Endothelial cell of umbilical vein (primary cell): ENCODE measurements at regions not wholly inside any gene's neighbourhood (a gene's known extent, or its start where the extent isn't known, plus 50 kb on each side); places are given as distances from the start of the nearest gene placed in this dataset.

Source experiments
- BruUV-seq: library from RNA; stranded (reverse); fragments of 400-500 nt; replicated peaks from 2 replicates; lab custom pipeline; 2021; lab: Mats Ljungman, UMichigan
- CTCF ChIA-PET: fragments of 300-600, 350-600 bp; sonication (Branson Sonifier 250); formaldehyde crosslinking; loops from one replicate; lab custom pipeline; 2021; ENCODE audit warnings: antibody characterized with exemption, inconsistent platforms; lab: Charles Lee
- POLR2A ChIA-PET: fragments of 300-600, 350-600 bp; sonication (Branson Sonifier 250); formaldehyde crosslinking; loops from one replicate; lab custom pipeline; 2021; ENCODE audit warnings: antibody characterized with exemption, inconsistent platforms; lab: Charles Lee
- DNase-seq: peaks from one replicate; pipeline ENCODE4 v3.0.0-alpha.2; 2011; ENCODE audit warnings: low read depth, low spot score
- FAIRE-seq: peaks from 2 replicates; lab custom pipeline; 2011; peaks lifted over from hg19 to GRCh38; lab: Jason Lieb, UNC
- H2AFZ ChIP-seq: 2 replicates; pipeline ENCODE4 v1.6.0; 2012; ENCODE audit warnings: low read depth, low read length, control low read depth, inconsistent platforms
- H3K27ac ChIP-seq: 2 replicates; pipeline ENCODE4 v1.5.1; 2011; ENCODE audit warnings: low read depth, mild to moderate bottlenecking, control low read depth, low read length, moderate library complexity; ENCODE audit not compliant: insufficient read depth
- H3K27me3 ChIP-seq, 2 experiments: 2 replicates each; pipeline versions ENCODE4 v1.6.0 to v1.6.1; 2011; ENCODE audit warnings: low read length in 2 of 2, mixed read lengths in 1 of 2; ENCODE audit not compliant: control insufficient read depth in 2 of 2, insufficient read depth in 2 of 2
- H3K36me3 ChIP-seq, 2 experiments: 2 replicates in 1 of 2; 3 replicates in 1 of 2; pipeline ENCODE4 v1.5.1; 2011; ENCODE audit warnings: low read length in 2 of 2, mild to moderate bottlenecking in 1 of 2, moderate library complexity in 1 of 2; ENCODE audit not compliant: control insufficient read depth in 2 of 2, insufficient read depth in 2 of 2; ENCODE audit errors: extremely low read depth in 1 of 2
- H3K4me1 ChIP-seq: 3 replicates; pipeline ENCODE4 v1.5.1; 2011; ENCODE audit warnings: mild to moderate bottlenecking, low read length; ENCODE audit not compliant: control insufficient read depth, insufficient read depth; ENCODE audit errors: extremely low read depth
- H3K4me2 ChIP-seq: 2 replicates; pipeline ENCODE4 v1.6.1; 2011; ENCODE audit warnings: low read length, control low read depth, mixed read lengths; ENCODE audit not compliant: insufficient read depth
- H3K4me3 ChIP-seq, 3 experiments: fragments of 200-600 bp in 1 of 3; sonication (generic), shearing (Covaris generic) in 1 of 3; replicated peaks in 1 of 3; 2 replicates each; pipeline ENCODE4 v1.5.1; 2011 to 2016; ENCODE audit warnings: control low read depth in 3 of 3, low read length in 3 of 3, mild to moderate bottlenecking in 2 of 3, inconsistent platforms in 1 of 3, low read depth in 1 of 3, moderate library complexity in 1 of 3; ENCODE audit not compliant: insufficient read depth in 1 of 3
- H3K79me2 ChIP-seq: 2 replicates; pipeline ENCODE4 v1.6.0; 2012; ENCODE audit warnings: low read length, inconsistent platforms; ENCODE audit not compliant: control insufficient read depth, insufficient read depth
- H3K9ac ChIP-seq: replicated peaks from 2 replicates; pipeline ENCODE3; 2011; ENCODE audit warnings: low read length, control low read depth; ENCODE audit not compliant: insufficient read depth; ENCODE audit errors: extremely low read depth
- H3K9me1 ChIP-seq: replicated peaks from 3 replicates; pipeline ENCODE4 v1.6.0; 2011; ENCODE audit warnings: mild to moderate bottlenecking, low read length; ENCODE audit not compliant: control insufficient read depth, insufficient read depth; ENCODE audit errors: extremely low read depth
- H3K9me3 ChIP-seq: replicated peaks from 2 replicates; pipeline ENCODE4 v1.5.1; 2012; ENCODE audit warnings: low read length, inconsistent platforms; ENCODE audit not compliant: control insufficient read depth, insufficient read depth
- H4K20me1 ChIP-seq: replicated peaks from 2 replicates; pipeline ENCODE3; 2011; ENCODE audit warnings: mild to moderate bottlenecking, low read length; ENCODE audit not compliant: control insufficient read depth, insufficient read depth; ENCODE audit errors: extremely low read depth
- EZH2 ChIP-seq: IDR thresholded peaks from 2 replicates; pipeline ENCODE4 v1.6.1; 2012; ENCODE audit warnings: borderline replicate concordance, low read depth, mild to moderate bottlenecking, moderate library complexity, low read length, inconsistent platforms; ENCODE audit not compliant: severe bottlenecking
- FOS ChIP-seq: IDR thresholded peaks from 2 replicates; pipeline ENCODE4 v1.6.1; 2011; ENCODE audit warnings: mild to moderate bottlenecking, low read length, moderate library complexity, borderline replicate concordance; ENCODE audit not compliant: insufficient read depth
- GATA2 ChIP-seq: IDR thresholded peaks from 2 replicates; pipeline ENCODE4 v1.7.0; 2011; ENCODE audit warnings: low read depth, mild to moderate bottlenecking, moderate library complexity, mixed read lengths, low read length; ENCODE audit not compliant: insufficient read length, insufficient read depth
- JUN ChIP-seq: IDR thresholded peaks from 2 replicates; pipeline ENCODE4 v1.6.1; 2011; ENCODE audit warnings: borderline replicate concordance, low read depth; ENCODE audit not compliant: insufficient read length, insufficient read depth
- MYC ChIP-seq: IDR thresholded peaks from one replicate; pipeline ENCODE4 v1.6.1; 2011; ENCODE audit warnings: mild to moderate bottlenecking, low read depth, low read length
- POLR2A ChIP-seq: IDR thresholded peaks from 2 replicates; pipeline ENCODE4 v1.6.1; 2012; ENCODE audit warnings: low read depth, mild to moderate bottlenecking, control low read depth, low read length
- POLR2AphosphoS5 ChIP-seq: IDR thresholded peaks from 2 replicates; pipeline ENCODE4 v1.6.1; 2012; ENCODE audit warnings: low read depth, mild to moderate bottlenecking, control low read depth, low read length, moderate library complexity; ENCODE audit not compliant: insufficient read depth
- dilution Hi-C: fragments of 300-500 bp; cut with MboI; formaldehyde crosslinking; loops from one replicate; pipeline ENCODE4 v1.15.0; 2019; ENCODE audit warnings: low sequenced_read_pairs; ENCODE audit not compliant: extremely low pct_ligation_motif_present
- intact Hi-C: fragments of 100-400 bp; cut with micrococcal nuclease; formaldehyde crosslinking; loops from one replicate; pipeline ENCODE4 v1.10.0; 2022
- TF ChIP-seq, protein P1 (sequence below), 2 donors: IDR thresholded peaks; 1 replicate in 1 of 2; 2 replicates in 1 of 2; pipeline ENCODE4 v1.5.1; 2011; ENCODE audit warnings: low read length in 2 of 2, mild to moderate bottlenecking in 2 of 2, moderate library complexity in 2 of 2, control low read depth in 1 of 2, inconsistent platforms in 1 of 2, low read depth in 1 of 2; ENCODE audit not compliant: insufficient read depth in 1 of 2; ENCODE audit errors: extremely low read depth in 1 of 2
- TF ChIP-seq, protein P2 (sequence below): IDR thresholded peaks from 2 replicates; pipeline ENCODE4 v1.6.1; 2011; ENCODE audit not compliant: insufficient read depth, insufficient read length

DNA sequence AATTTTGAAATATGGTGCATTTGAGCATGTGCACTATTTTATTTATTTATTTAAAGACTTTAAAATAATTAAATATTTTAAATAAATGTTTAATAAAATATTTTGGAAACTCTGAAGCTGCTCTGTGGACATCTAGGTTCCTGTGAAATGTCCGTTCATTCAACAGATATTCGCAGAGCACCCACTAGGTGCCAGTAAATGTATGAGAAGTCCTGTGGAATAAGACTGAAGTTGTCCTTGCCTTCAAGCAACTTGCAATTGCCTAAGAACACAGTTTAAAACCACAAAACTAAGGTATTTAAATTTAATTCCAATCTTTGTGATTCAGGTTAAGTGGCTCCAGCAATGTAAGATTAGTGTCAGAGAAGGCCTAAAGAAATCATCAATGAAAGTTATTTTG, 306.7 kb downstream of the GBA3 start:
- CTCF ChIA-PET: no interaction called here
- intact Hi-C loops (no loop called here), dilution Hi-C loops (no loop called here)
- TF ChIP-seq, protein P1, sequence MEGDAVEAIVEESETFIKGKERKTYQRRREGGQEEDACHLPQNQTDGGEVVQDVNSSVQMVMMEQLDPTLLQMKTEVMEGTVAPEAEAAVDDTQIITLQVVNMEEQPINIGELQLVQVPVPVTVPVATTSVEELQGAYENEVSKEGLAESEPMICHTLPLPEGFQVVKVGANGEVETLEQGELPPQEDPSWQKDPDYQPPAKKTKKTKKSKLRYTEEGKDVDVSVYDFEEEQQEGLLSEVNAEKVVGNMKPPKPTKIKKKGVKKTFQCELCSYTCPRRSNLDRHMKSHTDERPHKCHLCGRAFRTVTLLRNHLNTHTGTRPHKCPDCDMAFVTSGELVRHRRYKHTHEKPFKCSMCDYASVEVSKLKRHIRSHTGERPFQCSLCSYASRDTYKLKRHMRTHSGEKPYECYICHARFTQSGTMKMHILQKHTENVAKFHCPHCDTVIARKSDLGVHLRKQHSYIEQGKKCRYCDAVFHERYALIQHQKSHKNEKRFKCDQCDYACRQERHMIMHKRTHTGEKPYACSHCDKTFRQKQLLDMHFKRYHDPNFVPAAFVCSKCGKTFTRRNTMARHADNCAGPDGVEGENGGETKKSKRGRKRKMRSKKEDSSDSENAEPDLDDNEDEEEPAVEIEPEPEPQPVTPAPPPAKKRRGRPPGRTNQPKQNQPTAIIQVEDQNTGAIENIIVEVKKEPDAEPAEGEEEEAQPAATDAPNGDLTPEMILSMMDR (IDR thresholded peaks at IDR 0.05; ENCODE audit: extremely low read depth in 1 of 2, insufficient read depth in 1 of 2, low read depth in 1 of 2, low read length in 2 of 2): no peak
- H3K9ac ChIP-seq: no peak overlapping the region
- POLR2A ChIA-PET: no interaction called here
- no peak for DNase-seq
- peaks cover 6% of the 10 kb centered on the region for H3K9me3 ChIP-seq
- H3K79me2 ChIP-seq: no peaks in the 10 kb centered on the region
- no TSS peak for BruUV-seq
- H3K4me1 ChIP-seq: no peaks in the 10 kb centered on the region
- H4K20me1 ChIP-seq: no peaks in the 10 kb centered on the region
- H2AFZ ChIP-seq: no peak overlapping the region
- no peak overlapping the region for H3K27ac ChIP-seq
- H3K4me3 ChIP-seq: no peak overlapping the region
- no peak for FAIRE-seq
- H3K27me3 ChIP-seq: no peaks in the 10 kb centered on the region
- no peaks in the 10 kb centered on the region for H3K36me3 ChIP-seq
- H3K4me2 ChIP-seq: no peak overlapping the region
- H3K9me1 ChIP-seq: no peaks in the 10 kb centered on the region

DNA sequence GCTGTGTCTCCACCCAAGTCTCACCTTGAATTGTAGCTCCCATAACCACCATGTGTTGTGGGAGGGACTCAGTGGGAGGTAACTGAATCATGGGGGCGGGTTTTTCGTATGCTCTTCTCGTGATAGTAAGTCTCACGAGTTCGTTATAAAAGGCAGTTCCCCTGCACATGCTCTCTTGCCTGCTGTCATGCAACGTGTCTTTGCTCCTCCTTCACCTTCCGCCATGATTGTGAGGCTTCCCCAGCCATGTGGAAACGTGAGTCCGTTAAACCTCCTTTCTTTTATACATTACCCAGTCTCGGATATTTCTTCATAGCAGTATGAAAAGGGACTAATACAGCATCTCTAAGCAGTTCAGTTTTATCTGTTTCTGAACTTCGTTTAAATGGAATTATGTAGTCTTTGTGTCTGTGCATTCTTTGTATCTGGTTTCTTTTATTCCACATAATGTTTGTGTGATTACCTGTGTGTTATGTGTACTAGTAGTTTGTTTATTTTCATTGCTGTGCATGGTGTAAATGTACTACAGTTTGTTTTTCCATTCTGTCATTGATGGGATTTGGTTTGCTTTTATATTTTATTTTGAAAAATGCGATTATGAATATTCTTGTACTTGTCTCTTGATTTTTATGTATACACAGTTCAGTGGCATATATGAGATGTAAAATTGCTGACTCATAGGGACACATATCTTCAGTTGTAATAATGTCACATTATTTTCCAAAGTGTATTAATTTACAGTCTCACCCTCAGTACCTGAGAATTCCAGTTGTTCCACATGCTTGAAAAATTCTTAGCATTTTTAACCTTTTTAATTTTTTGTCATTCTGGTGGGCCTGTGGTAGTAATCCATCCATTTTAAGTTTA, 304.9 kb downstream of the GBA3 start:
- Histone ChIP-seq H3K9me3 (peaks cover 5% of the 10 kb centered on the region), H3K36me3 (no peaks in the 10 kb centered on the region), H3K4me2 (no peak overlapping the region), H3K9me1 (no peaks in the 10 kb centered on the region), H3K4me1 (no peaks in the 10 kb centered on the region), H3K9ac (no peak overlapping the region), H3K4me3 (no peak overlapping the region), H3K27ac (no peak overlapping the region), H3K27me3 (no peaks in the 10 kb centered on the region), H2AFZ (no peak overlapping the region), H3K79me2 (no peaks in the 10 kb centered on the region), H4K20me1 (no peaks in the 10 kb centered on the region)
- DNase-seq: no peak
- no TSS peak for BruUV-seq
- no peak for TF ChIP-seq POLR2AphosphoS5
- TF ChIP-seq, protein P1 (IDR thresholded peaks at IDR 0.05; ENCODE audit: extremely low read depth in 1 of 2, insufficient read depth in 1 of 2, low read depth in 1 of 2, low read length in 2 of 2): no peak
- TF ChIP-seq FOS: no peak
- TF ChIP-seq MYC: no peak
- no peak for TF ChIP-seq EZH2
- TF ChIP-seq POLR2A: no peak
- no peak for TF ChIP-seq GATA2
- TF ChIP-seq JUN: no peak
- TF ChIP-seq, protein P2, sequence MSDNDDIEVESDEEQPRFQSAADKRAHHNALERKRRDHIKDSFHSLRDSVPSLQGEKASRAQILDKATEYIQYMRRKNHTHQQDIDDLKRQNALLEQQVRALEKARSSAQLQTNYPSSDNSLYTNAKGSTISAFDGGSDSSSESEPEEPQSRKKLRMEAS: no peak
- intact Hi-C loops: no loop called here
- FAIRE-seq: no peak
- dilution Hi-C loops: no loop called here
- CTCF ChIA-PET: no interaction called here
- POLR2A ChIA-PET: no interaction called here
